ENCODE measurements at regions not wholly inside any gene's neighbourhood (a gene's known extent, or its start where the extent isn't known, plus 50 kb on each side); places are given as distances from the start of the nearest gene placed in this dataset.

DNA sequence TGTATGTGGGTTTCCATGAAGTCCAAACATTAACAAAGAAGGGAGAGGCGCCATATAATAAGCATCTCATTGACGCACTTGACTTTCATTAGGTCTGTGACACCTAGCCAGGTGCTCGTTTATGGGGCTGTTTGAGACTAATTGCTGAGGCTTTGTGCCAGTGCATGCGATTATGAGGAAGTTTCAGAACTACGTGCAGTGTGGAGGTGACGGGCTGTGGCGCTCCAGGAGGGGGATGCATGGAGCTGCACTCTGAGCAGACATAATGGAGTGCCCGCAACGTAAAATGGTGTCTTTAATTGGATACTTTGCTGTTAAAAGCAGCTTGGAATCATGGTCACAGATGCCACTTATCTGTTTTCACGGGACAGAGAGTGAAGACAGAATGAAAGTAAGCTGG is 223.2 kb downstream of the FGF9 start:
- TF ChIP-seq, protein P1, sequence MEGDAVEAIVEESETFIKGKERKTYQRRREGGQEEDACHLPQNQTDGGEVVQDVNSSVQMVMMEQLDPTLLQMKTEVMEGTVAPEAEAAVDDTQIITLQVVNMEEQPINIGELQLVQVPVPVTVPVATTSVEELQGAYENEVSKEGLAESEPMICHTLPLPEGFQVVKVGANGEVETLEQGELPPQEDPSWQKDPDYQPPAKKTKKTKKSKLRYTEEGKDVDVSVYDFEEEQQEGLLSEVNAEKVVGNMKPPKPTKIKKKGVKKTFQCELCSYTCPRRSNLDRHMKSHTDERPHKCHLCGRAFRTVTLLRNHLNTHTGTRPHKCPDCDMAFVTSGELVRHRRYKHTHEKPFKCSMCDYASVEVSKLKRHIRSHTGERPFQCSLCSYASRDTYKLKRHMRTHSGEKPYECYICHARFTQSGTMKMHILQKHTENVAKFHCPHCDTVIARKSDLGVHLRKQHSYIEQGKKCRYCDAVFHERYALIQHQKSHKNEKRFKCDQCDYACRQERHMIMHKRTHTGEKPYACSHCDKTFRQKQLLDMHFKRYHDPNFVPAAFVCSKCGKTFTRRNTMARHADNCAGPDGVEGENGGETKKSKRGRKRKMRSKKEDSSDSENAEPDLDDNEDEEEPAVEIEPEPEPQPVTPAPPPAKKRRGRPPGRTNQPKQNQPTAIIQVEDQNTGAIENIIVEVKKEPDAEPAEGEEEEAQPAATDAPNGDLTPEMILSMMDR (IDR thresholded peaks at IDR 0.05) = no peak
- TF ChIP-seq POLR2A (IDR thresholded peaks at IDR 0.05) = no peak
